HL-60 (cell line): ENCODE measurements at regions not wholly inside any gene's neighbourhood (a gene's known extent, or its start where the extent isn't known, plus 50 kb on each side); places are given as distances from the start of the nearest gene placed in this dataset.

Source experiments
- DNase-seq, 2 experiments: peaks; one replicate each; pipeline ENCODE4 v3.0.0-alpha.2; 2010 to 2020; ENCODE audit warnings: low read depth in 1 of 2, low spot score in 1 of 2
- H3K27ac ChIP-seq: fragments of 250-450 bp; sonication (Bioruptor Pico); replicated peaks from 2 replicates; pipeline ENCODE4 v1.5.1; 2020; ENCODE audit warnings: mild to moderate bottlenecking, moderate library complexity
- H3K27me3 ChIP-seq: fragments of 250-450 bp; sonication (Bioruptor Pico); 2 replicates; pipeline ENCODE4 v1.5.1; 2021; ENCODE audit warnings: mild to moderate bottlenecking, moderate library complexity; ENCODE audit not compliant: insufficient read depth, poor library complexity, severe bottlenecking
- H3K4me3 ChIP-seq: replicated peaks from 2 replicates; pipeline ENCODE4 v1.5.1; 2011; ENCODE audit warnings: mild to moderate bottlenecking, control low read depth, low read length; ENCODE audit not compliant: insufficient read depth
- CTCF ChIP-seq: IDR thresholded peaks from one replicate; pipeline ENCODE4 v1.5.1; 2011; ENCODE audit warnings: low read length, control low read depth, inconsistent platforms; ENCODE audit not compliant: insufficient read depth
- GABPA ChIP-seq: IDR thresholded peaks from 2 replicates; pipeline ENCODE4 v1.6.1; 2012; ENCODE audit warnings: low read depth
- POLR2AphosphoS5 ChIP-seq: IDR thresholded peaks from 2 replicates; pipeline ENCODE4 v1.6.1; 2012; ENCODE audit warnings: low read depth
- REST ChIP-seq: IDR thresholded peaks from 2 replicates; pipeline ENCODE4 v1.6.1; 2012; ENCODE audit warnings: low read depth; ENCODE audit not compliant: insufficient replicate concordance
- SPI1 ChIP-seq: IDR thresholded peaks from 2 replicates; pipeline ENCODE4 v1.6.1; 2012; ENCODE audit warnings: low read depth, mild to moderate bottlenecking, borderline replicate concordance

- Histone ChIP-seq H3K27ac (no peak overlapping the region), H3K4me3 (no peak overlapping the region), H3K27me3 (no peaks in the 10 kb centered on the region)
- no peak for DNase-seq
- TF ChIP-seq CTCF (no peak), POLR2AphosphoS5 (no peak), REST (no peak)
Measured at GRCh38 chr5:36792560-36793180, 83.9 kb upstream of the NIPBL start.

- no peak overlapping the region for H3K27ac ChIP-seq
- no peaks in the 10 kb centered on the region for H3K27me3 ChIP-seq
- H3K4me3 ChIP-seq = no peak overlapping the region
- no peak for DNase-seq
- TF ChIP-seq SPI1 (no peak), CTCF (no peak), REST (no peak), POLR2AphosphoS5 (no peak), GABPA (no peak)
Measured at GRCh38 chr5:36795366-36795765, 81.2 kb upstream of the NIPBL start.

- no peak for TF ChIP-seq CTCF
- no peak for TF ChIP-seq GABPA
- TF ChIP-seq REST = no peak
- TF ChIP-seq POLR2AphosphoS5 = no peak
- TF ChIP-seq SPI1 = no peak
- DNase-seq = no peak
- Histone ChIP-seq H3K4me3 (no peak overlapping the region), H3K27ac (no peak overlapping the region), H3K27me3 (no peaks in the 10 kb centered on the region)
Measured at GRCh38 chr5:36796155-36796554, 80.4 kb upstream of the NIPBL start.
